AG04450 (cell line): ENCODE measurements at regions not wholly inside any gene's neighbourhood (a gene's known extent, or its start where the extent isn't known, plus 50 kb on each side); places are given as distances from the start of the nearest gene placed in this dataset.

Experiments
- CTCF ChIA-PET: fragments of 300-600, 350-600 bp; formaldehyde crosslinking; extraction: SDS; loops from one replicate; lab custom pipeline; 2022; ENCODE audit warnings: antibody characterized with exemption, inconsistent platforms; lab: Charles Lee
- POLR2A ChIA-PET: fragments of 350-600 bp; formaldehyde crosslinking; extraction: SDS; loops from one replicate; lab custom pipeline; 2021; ENCODE audit warnings: antibody characterized with exemption, inconsistent platforms; lab: Yijun Ruan, JAX
- DNase-seq: peaks from one replicate; pipeline ENCODE4 v3.0.0-alpha.2; 2011; ENCODE audit warnings: low read depth, low spot score
- H3K27ac ChIP-seq: one replicate; pipeline ENCODE4 v1.5.1; 2012; ENCODE audit warnings: low read depth, low read length, control low read depth
- H3K27me3 ChIP-seq: one replicate; pipeline ENCODE4 v1.6.0; 2012; ENCODE audit warnings: low read length; ENCODE audit not compliant: control insufficient read depth, insufficient read depth
- H3K4me3 ChIP-seq: 2 replicates; pipeline ENCODE4 v1.5.1; 2011; ENCODE audit warnings: mild to moderate bottlenecking, low read depth, low read length, control low read depth
- H3K9me3 ChIP-seq: 2 replicates; pipeline ENCODE4 v1.5.1; 2012; ENCODE audit warnings: low read length; ENCODE audit not compliant: control insufficient read depth, insufficient read depth
- CTCF ChIP-seq: IDR thresholded peaks from 2 replicates; pipeline ENCODE4 v1.5.1; 2011; ENCODE audit warnings: low read depth, low read length, control low read depth, inconsistent platforms

- no peak for DNase-seq
- Histone ChIP-seq H3K4me3 (no peak overlapping the region), H3K27me3 (peaks cover 3% of the 10 kb centered on the region), H3K9me3 (no peaks in the 10 kb centered on the region), H3K27ac (no peak overlapping the region)
- TF ChIP-seq CTCF = no peak
- ChIA-PET CTCF (no interaction called here), POLR2A (no interaction called here)
Measured at GRCh38 chr5:38726279-38726678, 119.5 kb upstream of the OSMR start.

GRCh38 chr5:38728029-38728428 lies 117.8 kb upstream of the OSMR start:
- CTCF ChIA-PET = interaction anchor here (1.4 kb wide), 1 partner anchor 82 kb away, joined by 5 read pairs; no protein-coding TSS in a partner anchor
- Histone ChIP-seq H3K27ac (no peak overlapping the region), H3K9me3 (no peaks in the 10 kb centered on the region), H3K4me3 (no peak overlapping the region), H3K27me3 (peaks cover 3% of the 10 kb centered on the region)
- POLR2A ChIA-PET = no interaction called here
- no peak for TF ChIP-seq CTCF
- no peak for DNase-seq

- Histone ChIP-seq H3K9me3 (no peaks in the 10 kb centered on the region), H3K27me3 (peaks cover 3% of the 10 kb centered on the region), H3K27ac (no peak overlapping the region), H3K4me3 (no peak overlapping the region)
- ChIA-PET POLR2A (no interaction called here), CTCF (no interaction called here)
- no peak for DNase-seq
- no peak for TF ChIP-seq CTCF
Measured at GRCh38 chr5:38731461-38731860, 114.4 kb upstream of the OSMR start.

GRCh38 chr5:38734353-38734752 lies 111.5 kb upstream of the OSMR start:
- DNase-seq = no peak
- no peak for TF ChIP-seq CTCF
- H3K4me3 ChIP-seq = no peak overlapping the region

GRCh38 chr5:38736089-38736488 lies 109.7 kb upstream of the OSMR start:
- H3K9me3 ChIP-seq = peaks cover 4% of the 10 kb centered on the region; the same call in 1 of the 2 replicates
- no peak overlapping the region for H3K4me3 ChIP-seq
- peaks cover 4% of the 10 kb centered on the region for H3K27me3 ChIP-seq
- POLR2A ChIA-PET = no interaction called here
- DNase-seq = no peak
- H3K27ac ChIP-seq = no peak overlapping the region
- TF ChIP-seq CTCF = no peak
- CTCF ChIA-PET = interaction anchor here (0.6 kb wide), 1 partner anchor 51 kb away, joined by 3 read pairs; no protein-coding TSS in a partner anchor

More at GRCh38 chr5:38734353-38734752, 111.5 kb upstream of the OSMR start:
- ChIA-PET CTCF (no interaction called here), POLR2A (no interaction called here)
- Histone ChIP-seq H3K9me3 (peaks cover 4% of the 10 kb centered on the region; the same call in 1 of the 2 replicates), H3K27me3 (peaks cover 5% of the 10 kb centered on the region), H3K27ac (no peak overlapping the region)
